T1000 (cell line): ENCODE measurements at regions not wholly inside any gene's neighbourhood (a gene's known extent, or its start where the extent isn't known, plus 50 kb on each side); places are given as distances from the start of the nearest gene placed in this dataset.
"Not testable (repeated sequence)": the region's sequence is repeated elsewhere in the genome, so short reads cannot be mapped to it uniquely, and the experiment has no call there.

Experiments
- DNase-seq: peaks from one replicate; lab custom pipeline; 2025; ENCODE audit warnings: mixed read lengths; lab: John Stamatoyannopoulos, UW

DNA sequence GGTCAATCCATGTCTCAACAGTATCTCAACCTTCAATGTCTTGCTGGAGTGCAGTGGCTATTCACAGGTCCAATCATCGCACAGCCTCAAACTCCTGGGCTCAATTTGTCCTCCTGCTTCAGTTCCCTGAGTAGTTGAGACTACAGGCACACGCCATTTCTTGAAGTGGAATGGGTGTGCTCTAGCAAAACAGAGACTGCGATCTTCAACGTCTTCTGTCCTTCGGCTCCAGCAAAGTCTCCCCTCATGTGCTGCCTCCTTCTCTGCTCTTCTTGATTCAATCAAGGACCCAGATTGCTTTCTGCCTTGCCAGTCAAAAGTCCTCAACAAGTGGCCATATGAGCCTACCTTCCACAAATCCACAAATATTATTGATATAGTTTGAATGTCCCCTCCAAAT is 466.7 kb upstream of the MIR17HG start:
- DNase-seq: no peak

DNA sequence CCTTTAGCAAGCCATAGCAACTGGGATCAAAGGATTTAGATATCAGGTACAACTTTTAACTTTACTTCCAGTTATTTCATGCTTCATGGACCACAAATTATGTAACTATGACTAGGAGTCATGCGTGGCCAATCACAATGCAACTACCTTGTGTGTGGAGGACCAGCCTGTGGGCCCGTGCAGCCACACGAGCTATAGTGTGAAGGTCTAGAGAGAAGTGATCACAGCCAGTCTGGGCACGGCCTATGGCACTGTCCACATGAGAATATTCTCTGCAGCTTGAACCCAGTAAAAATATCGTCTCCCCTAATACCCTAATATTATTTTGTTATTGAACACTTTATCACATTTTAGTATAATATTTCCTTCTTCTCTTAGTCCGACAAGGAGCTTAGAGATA is 464.9 kb upstream of the MIR17HG start:
- DNase-seq: no peak

DNA sequence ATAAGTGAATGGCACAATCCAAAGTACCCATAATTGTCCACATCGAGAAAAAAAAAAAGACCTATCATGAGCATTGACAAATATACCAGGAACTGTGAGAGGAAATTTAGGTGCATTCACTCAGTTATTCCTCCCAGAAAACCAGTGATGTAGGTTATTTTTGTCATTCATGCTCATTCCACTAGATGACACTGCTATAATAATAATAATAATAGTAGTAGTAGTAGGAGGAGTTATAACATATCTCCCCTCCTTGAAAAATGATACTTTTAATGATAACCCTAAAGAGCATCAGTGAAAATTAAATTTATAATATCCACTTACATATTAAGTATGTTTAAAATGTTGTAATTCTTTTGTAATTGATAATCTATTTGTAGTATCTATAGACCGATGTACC is 463.9 kb upstream of the MIR17HG start:
- DNase-seq: no peak

DNA sequence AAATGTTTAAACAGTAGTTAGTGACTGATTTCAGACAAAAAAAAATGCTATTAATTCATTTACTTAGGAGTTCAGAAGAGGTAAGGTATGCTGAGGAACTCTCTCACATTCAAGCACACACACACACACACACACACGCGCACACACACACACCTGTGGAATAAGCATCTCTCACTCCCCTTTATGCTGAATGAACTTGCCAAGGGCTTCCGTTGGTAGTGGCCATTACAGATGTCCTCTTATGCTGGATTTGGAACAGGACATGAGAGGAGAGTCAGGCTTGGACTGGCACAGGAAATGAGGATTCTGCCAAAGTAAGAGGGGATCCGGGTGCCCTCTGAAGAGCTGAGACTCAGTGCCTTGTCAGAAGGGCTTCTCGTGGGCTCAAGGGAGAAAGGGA is 463.4 kb upstream of the MIR17HG start:
- no peak for DNase-seq

DNA sequence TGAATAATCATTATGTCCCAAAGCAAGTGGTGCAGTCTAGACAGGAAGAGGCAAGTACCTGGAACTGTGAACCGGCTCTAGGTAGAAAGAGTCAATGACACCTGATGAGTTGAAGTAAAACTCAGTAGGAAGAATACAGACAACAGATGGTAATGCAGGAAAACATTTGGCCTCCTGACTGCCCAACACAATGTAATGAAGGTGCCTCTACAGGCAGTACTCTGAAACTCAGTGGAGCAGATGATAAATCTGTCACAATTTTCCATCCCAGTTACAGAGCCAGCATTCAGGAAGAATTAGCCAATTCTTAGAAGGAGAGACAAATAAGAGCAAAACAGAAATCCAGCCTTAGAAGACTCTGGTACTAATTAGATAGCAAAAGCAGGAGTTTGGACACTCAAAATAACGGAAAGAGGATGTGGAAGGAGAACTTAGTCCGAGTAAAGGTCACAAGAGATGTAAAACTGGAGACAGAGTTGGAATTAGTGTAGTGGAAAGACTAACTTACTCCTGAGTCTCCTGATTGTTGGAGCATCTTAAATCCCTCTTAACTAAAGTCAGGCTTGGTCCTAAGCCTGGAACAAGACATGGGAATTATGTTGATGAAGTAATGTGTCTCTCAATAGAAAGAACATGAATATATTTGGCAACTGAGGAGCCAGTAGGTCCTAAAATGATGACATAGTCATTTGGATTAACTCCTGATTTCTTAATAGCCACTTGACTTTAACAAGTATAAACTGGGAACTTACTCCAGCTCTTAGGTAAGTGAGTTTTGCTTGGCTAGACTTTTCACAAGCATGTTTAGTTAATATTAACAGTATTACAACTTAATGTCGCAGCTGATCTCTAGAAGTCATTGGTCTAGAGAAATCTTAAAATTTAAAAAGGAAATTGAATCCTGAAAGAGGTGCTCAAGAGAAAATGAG is 457.3 kb upstream of the MIR17HG start:
- no peak for DNase-seq

DNA sequence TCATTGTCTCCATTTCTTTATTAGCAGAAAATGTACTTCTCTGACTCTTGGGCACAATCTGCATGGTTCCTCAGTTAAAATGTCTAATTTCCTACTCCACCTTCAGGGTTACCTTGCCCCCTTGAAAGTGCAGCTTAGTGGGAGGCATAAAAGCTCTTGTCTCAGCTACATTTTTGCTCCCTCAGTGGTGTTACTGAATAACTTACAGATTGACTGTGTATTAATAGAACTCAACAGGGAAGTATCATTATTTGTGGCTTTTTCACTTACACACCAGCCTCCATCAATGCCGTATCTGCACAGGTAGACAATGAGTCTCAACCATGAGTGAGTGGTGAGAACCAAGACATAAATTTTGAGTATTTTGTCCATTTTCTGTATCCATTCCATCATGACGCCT is 456.2 kb upstream of the MIR17HG start:
- DNase-seq: no peak

DNA sequence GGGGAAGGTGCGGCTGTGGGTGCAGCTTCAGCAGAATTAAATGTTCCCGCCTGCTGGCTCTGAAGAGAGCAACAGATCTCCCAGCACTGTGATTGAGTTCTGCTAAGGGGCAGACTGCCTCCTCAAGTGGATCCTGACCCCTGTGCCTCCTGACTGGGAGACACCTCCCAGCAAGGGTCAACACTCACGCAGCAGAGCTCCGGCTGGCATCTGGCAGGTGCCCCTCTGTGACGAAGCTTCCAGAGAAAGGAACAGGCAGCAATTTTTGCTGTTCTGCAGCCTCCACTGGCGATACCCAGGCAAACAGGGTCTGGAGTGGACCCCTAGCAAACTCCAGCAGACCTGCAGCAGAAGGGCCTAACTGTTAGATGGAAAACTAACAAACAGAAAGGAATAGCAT is 454.3 kb upstream of the MIR17HG start:
- DNase-seq: not testable (repeated sequence)

DNA sequence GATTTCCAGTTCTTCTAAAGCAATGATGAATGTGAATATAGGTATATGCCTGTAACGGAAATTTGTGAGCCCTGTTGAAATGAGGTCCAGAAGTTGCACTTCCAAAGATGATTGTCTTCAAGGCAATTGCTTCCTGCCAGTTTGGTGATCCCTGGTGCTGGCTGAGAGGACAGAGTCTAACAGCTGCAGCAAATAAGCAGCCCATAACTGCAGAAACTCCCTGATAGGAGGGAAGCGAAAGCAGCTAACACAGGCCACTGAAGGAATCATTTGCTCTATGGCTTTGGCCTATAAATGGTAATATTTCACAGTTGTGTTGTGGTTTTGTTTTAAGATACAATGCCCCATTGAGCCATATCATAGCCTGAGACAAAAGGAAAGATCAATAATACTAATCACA is 451.5 kb upstream of the MIR17HG start:
- no peak for DNase-seq

DNA sequence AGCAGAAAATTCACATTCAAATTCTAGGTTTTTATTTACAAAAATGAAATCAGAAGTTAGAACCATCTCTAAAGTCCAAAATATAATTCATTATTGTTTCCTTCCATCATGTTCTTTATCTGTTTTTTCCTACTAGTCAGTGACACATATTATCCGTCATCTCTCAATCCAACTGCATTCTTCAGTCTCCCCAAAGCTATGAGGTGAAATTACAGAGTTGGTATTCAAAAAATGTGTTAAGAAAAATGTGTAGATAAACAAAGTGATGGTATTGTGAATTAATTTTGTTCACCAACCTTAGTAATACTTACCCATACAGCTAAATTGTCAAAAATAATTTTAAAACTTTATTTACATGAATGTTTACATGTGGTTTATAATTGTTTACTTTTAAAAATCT is 448.7 kb upstream of the MIR17HG start:
- no peak for DNase-seq

DNA sequence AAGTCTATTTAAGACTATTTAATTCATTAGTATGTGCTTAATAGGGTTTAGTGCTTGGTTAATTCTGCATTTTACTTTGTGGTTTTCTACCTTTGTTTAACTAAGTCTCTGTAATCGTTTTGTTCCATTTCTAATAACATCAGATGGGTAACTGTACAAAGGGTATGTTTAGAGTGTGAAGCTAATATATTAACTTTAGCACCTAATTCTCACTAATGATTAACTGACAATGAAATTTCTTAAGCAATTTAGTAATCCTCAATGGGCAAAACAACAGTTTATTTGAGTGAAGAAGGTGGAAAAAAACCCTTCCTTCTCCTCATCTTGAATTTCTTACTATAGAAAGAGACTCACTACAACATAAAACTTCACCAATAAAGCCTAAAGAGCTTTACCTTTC is 448.1 kb upstream of the MIR17HG start:
- no peak for DNase-seq

DNA sequence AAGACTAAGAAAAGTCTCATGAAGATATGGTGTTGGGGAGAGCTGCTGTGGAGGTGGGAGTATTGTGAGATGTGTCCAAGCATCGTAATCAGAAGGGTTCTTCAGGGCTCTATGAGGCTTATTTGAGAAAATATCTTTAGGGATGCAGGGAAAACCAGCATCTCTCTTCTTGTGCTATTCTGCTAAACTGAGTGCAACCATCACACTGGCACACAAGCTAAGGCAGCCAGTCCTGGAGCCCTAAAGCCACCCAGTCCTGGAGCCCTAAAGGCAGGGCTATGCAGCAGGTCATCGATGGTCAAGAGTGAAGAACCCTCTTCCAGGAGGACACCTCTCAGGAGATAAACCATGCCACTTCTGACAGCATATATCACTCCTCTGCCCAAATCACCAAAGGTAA is 445.2 kb upstream of the MIR17HG start:
- no peak for DNase-seq

DNA sequence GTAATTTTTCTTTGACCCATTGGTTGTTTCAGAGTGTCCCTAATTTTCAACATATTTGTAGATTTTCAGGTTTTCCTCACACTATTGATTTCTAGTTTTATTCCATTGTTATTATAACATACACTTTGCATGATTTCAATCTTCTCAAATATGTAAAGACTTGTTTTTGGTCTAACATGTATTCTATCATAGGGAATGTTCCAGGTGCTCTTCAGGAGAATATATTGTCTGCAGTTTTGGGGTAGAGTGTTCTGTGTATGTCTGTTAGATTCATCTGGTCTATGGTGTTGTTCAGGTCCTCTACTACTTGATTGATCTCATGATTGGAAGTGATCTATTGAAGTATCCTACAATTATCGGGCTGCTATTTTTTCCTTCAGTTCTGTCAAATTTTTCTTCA is 440.9 kb upstream of the MIR17HG start:
- no peak for DNase-seq

DNA sequence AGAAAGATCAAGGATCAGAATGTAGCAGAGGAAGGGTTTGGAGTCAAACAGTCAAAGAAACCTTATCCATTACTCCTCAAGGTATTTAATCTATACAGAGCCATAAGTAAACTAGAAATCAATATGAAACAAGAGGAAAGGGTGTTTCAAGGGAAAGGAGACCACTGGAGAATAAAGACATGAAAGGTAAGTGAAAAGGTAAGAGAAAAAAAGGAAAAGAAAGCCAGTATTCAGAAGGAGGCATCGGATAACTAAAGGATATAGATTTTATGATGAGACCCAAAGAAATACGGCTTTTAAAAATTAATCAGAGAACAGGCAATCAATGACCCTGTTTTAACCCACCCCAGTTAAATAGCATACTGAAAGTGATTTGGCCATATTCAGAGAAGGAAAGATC is 438.7 kb upstream of the MIR17HG start:
- no peak for DNase-seq

DNA sequence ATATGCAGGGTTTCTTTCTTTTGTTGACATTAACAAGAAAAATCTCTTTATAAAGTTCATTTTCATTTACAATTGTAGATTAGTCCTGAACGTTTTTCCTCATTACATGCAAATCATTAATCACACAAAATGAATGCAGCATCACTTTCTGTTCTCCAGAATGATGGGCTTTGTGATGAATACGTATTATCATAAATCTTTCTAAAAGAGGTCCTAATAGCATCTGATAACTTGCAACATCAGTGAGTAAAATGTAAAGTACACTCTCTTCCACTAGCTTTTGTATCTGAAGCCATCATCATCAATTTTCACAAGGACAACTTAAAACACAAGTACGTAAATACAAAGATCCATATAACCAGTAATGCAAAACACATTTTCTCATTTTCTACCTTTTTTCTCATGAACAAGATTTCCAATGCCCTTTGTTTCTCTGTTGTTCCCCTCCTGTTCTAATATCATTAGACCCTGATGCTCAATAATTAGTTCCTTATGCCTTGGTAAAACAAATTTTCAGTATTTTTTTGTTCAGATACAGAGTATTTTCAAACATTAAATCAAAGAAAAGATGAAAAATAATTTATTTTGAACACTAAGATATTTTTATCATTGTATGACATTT is 437.4 kb upstream of the MIR17HG start:
- DNase-seq: no peak

DNA sequence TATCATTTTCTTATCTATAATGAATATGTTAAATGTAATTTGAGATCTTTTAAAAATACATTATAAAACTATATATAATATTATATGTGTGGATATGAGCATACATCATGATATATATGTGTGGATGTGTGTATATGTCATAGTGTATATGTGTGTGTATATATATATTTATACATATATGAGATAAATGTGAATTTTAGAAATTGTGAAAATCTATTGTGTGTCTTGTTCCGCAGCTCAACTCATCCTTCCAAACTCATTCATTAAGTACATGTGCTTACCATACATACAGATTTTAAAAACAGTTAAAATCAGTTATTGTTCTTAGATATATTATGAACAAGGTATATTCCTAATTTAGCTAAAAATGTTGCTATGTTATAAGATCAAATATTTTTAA is 435.2 kb upstream of the MIR17HG start:
- no peak for DNase-seq

DNA sequence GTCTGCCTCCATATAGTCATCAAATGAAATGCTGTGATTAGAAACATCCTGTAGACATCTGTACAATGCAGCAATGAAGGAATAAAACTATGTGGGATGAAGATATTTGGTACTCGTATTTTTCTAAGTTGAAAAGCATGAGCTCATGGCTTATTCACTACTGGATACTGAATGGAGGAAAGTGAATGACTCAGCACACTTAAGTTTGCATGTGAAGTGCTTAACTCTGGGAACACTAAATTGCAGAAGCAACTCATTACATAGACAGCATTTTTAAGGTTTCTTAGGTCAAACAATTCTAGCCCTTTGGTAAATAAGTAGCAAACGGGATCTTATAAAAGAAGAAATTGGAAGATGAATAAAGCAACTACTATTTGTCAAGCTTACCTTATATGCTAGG is 429.0 kb upstream of the MIR17HG start:
- no peak for DNase-seq

DNA sequence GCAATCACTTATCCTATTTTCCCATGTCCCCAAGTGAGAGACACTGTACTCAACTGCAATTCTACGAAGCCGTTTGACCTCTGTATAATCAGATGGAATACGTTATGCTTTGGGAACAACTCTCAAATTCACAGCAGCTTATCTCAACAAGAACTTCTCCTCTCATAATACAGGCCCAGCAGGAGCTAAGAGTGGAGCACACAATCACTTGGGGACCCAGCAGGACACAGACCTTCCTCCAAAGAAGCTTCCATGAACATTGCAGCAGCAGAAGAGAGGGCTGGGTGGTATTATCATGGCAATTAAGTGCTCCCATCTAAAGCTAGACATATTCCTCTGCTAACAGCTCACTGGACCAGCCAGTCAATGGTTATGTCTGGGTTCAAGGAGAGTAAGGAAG is 428.3 kb upstream of the MIR17HG start:
- DNase-seq: no peak

DNA sequence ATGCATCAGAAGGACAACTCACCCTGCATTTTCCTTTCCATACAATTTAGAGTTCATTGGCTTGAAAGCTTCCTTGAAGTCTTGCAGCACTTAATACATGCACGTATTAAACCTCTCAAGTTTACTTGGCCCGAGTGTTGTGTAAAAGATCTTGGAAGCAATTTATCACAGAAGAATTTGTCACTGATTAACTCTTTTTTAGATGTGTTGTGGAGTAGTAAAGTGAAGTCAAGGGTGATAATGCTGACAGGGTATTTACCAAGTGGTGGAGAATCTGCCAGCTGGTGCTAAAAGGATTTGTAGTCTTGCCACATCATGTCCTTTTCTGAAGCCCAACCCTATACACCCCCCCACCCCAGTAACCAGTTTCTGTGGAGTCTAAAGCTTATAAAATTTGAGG is 421.0 kb upstream of the MIR17HG start:
- DNase-seq: no peak

DNA sequence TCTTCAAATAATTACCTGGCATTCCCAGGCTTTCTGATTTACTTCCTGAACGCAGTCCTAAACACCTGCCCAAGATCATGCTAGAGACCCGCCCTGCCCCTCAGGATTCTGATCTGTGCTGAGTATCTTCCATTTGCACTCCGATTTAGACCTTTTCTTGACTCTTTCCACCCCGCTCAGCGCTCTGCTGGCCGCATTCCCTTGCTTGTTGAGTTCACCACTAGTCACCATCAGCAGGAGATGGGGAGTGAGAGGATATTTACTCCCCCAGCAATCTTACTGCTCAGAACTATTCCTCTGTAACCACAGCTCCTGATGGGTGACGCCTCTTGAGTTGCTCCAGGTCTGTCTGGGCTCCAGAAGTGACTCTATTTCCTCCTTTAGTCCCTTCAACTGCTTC is 419.4 kb upstream of the MIR17HG start:
- no peak for DNase-seq

DNA sequence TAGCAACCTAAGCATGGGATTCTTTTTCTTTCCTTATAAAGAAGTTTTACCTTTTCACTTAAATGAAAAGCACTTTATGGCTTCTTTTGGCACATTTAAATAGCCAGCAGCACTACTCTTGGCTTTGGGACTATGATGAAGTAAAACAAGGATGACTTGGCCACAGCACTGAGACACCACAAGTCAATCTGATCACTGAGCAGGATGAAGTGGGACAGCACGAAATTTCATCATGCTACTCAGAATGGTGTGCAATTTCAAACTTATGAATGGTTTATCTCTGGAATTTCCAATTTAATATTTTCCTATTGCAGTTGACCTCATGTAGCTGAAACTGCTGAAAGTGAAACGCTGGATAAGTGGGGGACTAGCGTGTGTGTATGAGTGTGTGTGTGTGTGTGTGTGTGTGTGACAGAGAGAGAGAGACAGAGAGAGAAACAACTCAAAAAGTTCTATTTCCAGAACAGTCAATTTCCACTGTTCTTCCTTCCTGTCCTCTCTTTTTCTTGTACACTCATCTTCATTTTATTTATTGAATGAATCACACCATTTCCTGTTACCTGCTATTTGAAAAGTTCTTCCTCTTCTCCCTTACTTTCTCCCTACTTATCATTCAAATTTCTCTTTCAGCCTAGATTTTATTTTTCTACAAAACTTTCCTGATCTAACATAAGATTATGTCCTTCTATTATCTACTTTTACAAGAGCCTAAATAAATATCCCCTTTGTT is 414.2 kb upstream of the MIR17HG start:
- DNase-seq: no peak

DNA sequence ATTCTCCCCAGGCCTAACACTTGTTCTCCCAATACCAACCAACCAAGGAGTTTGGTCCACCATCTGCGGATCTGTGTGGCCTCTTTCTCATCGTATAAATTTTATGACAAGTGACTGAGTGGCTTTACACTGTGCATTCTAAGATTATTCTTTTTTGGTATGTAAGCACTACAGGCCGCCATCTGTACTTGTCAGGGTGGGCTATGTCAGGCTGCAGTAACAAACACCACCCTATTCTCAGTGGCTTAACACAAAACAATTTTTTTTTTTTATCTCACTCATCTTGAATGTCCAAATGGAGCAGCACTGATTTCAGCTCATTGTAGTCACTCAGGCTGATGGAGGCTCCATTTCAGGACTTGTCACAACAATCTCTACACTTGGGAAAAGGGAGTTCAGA is 412.7 kb upstream of the MIR17HG start:
- DNase-seq: no peak

DNA sequence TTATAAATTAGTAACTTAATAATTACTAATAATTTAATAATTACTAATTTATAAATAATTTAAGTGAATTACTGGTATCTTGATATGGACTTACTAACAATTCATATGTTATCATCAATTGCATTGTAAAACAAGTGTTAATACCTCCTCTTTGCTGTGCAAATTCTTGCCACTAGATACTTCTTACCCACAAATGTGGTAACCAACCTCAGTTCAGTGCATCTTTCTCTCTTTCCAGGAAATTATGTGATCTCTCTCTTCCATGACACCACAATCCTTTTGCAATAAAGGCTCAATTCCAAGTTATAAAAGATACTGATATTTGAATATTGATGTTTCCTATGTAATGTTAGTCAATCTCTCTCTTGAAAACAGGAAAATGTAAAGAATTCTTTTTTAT is 408.6 kb upstream of the MIR17HG start:
- no peak for DNase-seq

DNA sequence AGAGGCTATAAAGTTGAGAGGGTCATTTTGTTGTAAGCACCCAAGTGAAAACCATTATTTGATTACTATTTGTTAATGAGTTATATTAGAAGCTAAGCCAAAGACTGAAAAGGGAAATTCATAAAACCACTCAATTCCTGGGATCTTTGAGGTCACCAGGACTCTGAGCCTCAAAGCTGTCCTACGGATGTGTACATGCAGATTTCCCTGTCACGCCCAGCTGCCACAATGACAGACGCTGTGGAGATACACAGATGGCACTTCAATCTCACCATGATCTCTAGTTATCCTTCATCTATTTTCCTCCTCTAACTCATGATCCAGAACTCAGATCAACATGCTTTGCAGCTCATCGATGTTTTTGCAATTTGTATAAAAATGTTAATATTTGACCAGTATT is 403.5 kb upstream of the MIR17HG start:
- no peak for DNase-seq
